HepG2 (cell line): ENCODE measurements at regions not wholly inside any gene's neighbourhood (a gene's known extent, or its start where the extent isn't known, plus 50 kb on each side); places are given as distances from the start of the nearest gene placed in this dataset.

ENCODE experiments used
- ATAC-seq: fragments of 200-7000 bp; cut with Tn5 transposase; 3 replicates; pipeline ENCODE4 v1.9.1; 2020; ENCODE audit warnings: mild to moderate bottlenecking, moderate library complexity
- BruUV-seq: library from RNA; stranded (reverse); fragments of 400-500 nt; replicated peaks from 2 replicates; lab custom pipeline; 2021; lab: Mats Ljungman, UMichigan
- CTCF ChIA-PET: fragments of 300-600 bp; formaldehyde crosslinking; extraction: SDS; loops from one replicate; lab custom pipeline; 2021; ENCODE audit warnings: low total read pairs, inconsistent platforms, low intra/inter-chr PET ratio; lab: Yijun Ruan, JAX
- POLR2A ChIA-PET: fragments of 350-600 bp; sonication (Branson Sonifier 250); formaldehyde crosslinking; loops from one replicate; lab custom pipeline; 2020; ENCODE audit warnings: antibody characterized with exemption, inconsistent platforms; lab: Yijun Ruan, JAX
- DNase-seq: peaks from one replicate; pipeline ENCODE4 v3.0.0-alpha.2; 2015; ENCODE audit warnings: low spot score
- FAIRE-seq: peaks from 3 replicates; lab custom pipeline; 2011; peaks lifted over from hg19 to GRCh38; lab: Jason Lieb, UNC
- H2AFZ ChIP-seq: one replicate; pipeline ENCODE4 v1.6.1; 2011; ENCODE audit warnings: low read length, inconsistent platforms
- H3K27ac ChIP-seq: fragments of 300-600 bp; 3 replicates; pipeline ENCODE4 v1.8.0; 2011; ENCODE audit warnings: mixed run types, mild to moderate bottlenecking, mixed read lengths, low read length, inconsistent platforms; ENCODE audit not compliant: insufficient read depth; ENCODE audit errors: extremely low read length
- H3K27me3 ChIP-seq, 2 experiments: fragments of 200-600 bp in 1 of 2; 2 replicates in 1 of 2; 3 replicates in 1 of 2; pipeline versions ENCODE4 v1.6.0 to v1.8.0; 2011; ENCODE audit warnings: low read length in 2 of 2, mild to moderate bottlenecking in 2 of 2, moderate library complexity in 2 of 2, inconsistent platforms in 1 of 2; ENCODE audit not compliant: insufficient read depth in 2 of 2, control insufficient read depth in 1 of 2
- H3K36me3 ChIP-seq, 2 experiments: fragments of 200-600 bp in 1 of 2; replicated peaks in 1 of 2; 2 replicates in 1 of 2; 3 replicates in 1 of 2; pipeline versions ENCODE4 v1.5.1 to v1.8.0; 2011; ENCODE audit warnings: low read length in 2 of 2, inconsistent platforms in 1 of 2; ENCODE audit not compliant: insufficient read depth in 2 of 2, control insufficient read depth in 1 of 2
- H3K4me1 ChIP-seq: 2 replicates; pipeline ENCODE4 v1.5.1; 2012; ENCODE audit warnings: low read length, inconsistent platforms; ENCODE audit not compliant: insufficient read depth
- H3K4me2 ChIP-seq: 2 replicates; pipeline ENCODE4 v1.6.0; 2011; ENCODE audit warnings: low read depth, low read length, inconsistent platforms
- H3K4me3 ChIP-seq, 3 experiments: fragments of 200-600 bp in 1 of 3; sonication (generic), shearing (Covaris generic) in 1 of 3; replicated peaks in 1 of 3; 2 replicates each; pipeline ENCODE4 v1.5.1; 2011 to 2016; ENCODE audit warnings: low read length in 3 of 3, inconsistent platforms in 2 of 3, low read depth in 2 of 3, mild to moderate bottlenecking in 2 of 3, control low read depth in 1 of 3, mixed read lengths in 1 of 3; ENCODE audit not compliant: insufficient read depth in 1 of 3
- H3K79me2 ChIP-seq: one replicate; pipeline ENCODE4 v1.6.1; 2011; ENCODE audit warnings: low read length, inconsistent platforms; ENCODE audit not compliant: insufficient read depth
- H3K9ac ChIP-seq: 2 replicates; pipeline ENCODE4 v1.6.0; 2011; ENCODE audit warnings: mild to moderate bottlenecking, low read depth, low read length, inconsistent platforms; ENCODE audit not compliant: insufficient read depth
- H3K9me3 ChIP-seq: 2 replicates; pipeline ENCODE4 v1.5.1; 2012; ENCODE audit warnings: mild to moderate bottlenecking, low read length
- H4K20me1 ChIP-seq: 2 replicates; pipeline ENCODE4 v1.6.0; 2011; ENCODE audit warnings: inconsistent platforms, mild to moderate bottlenecking, low read length, moderate library complexity; ENCODE audit not compliant: insufficient read depth
- MAFF ChIP-seq: IDR thresholded peaks from 2 replicates; pipeline ENCODE4 v1.6.1; 2011; ENCODE audit warnings: low read depth, low read length, improper control_type of control experiment
- MAFK ChIP-seq, 2 experiments: IDR thresholded peaks in 1 of 2; conservative IDR thresholded peaks in 1 of 2; 2 replicates each; pipeline ENCODE4 v1.6.1; 2011; ENCODE audit warnings: improper control_type of control experiment in 2 of 2, low read length in 2 of 2
- RNF2 ChIP-seq: fragments of 450-650 bp; conservative IDR thresholded peaks from 2 replicates; pipeline ENCODE4 v1.6.1; 2016; ENCODE audit warnings: low read depth
- ZBTB20 ChIP-seq: sonication (generic); formaldehyde crosslinking; IDR thresholded peaks from 2 replicates; pipeline ENCODE4 v1.8.1; 2023; ENCODE audit warnings: missing genetic modification reagents, low read depth, mild to moderate bottlenecking, borderline replicate concordance
- WGBS: methylation state at CpG from one replicate; pipeline ENCODE4 v1.1.6; 2017; ENCODE audit warnings: low lambda C conversion rate; 5-methylcytosine and 5-hydroxymethylcytosine counted together
- in situ Hi-C: cut with HindIII; loops from 2 replicates; pipeline ENCODE4 v1.10.0; 2017; ENCODE audit warnings: low pct_unique_long_range_greater_than_20kb; ENCODE audit not compliant: extremely low pct_ligation_motif_present
- intact Hi-C: fragments of 100-400 bp; cut with micrococcal nuclease; formaldehyde crosslinking; loops from one replicate; pipeline ENCODE4 v1.10.0; 2022; ENCODE audit not compliant: unreplicated experiment

DNA sequence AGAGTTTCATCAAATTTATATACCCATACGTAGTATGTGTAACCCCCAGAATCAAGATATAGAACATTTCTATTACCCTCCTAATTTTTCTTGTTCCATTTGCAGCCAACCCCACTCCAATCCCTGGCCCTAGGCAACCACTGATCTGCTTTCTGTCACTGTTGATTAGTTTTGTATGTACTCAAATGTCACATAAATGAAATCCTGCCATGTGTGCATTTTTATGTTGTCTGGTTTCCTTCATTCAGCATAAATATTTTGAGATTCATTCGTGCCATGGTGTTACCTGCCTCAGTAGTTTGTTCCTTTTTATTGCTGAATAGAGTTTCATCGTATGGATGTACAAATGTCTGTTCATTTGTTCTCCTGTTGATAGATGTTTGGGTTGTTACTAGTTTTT lies 126.3 kb downstream of the MID1IP1 start:
- H3K4me3 ChIP-seq, result no peak overlapping the region
- no peaks in the 10 kb centered on the region for H4K20me1 ChIP-seq
- H3K27ac ChIP-seq, result no peak overlapping the region
- peaks cover 15% of the 10 kb centered on the region for H3K4me1 ChIP-seq
- no peaks in the 10 kb centered on the region for H3K27me3 ChIP-seq
- H3K36me3 ChIP-seq, result no peaks in the 10 kb centered on the region
- POLR2A ChIA-PET, result no interaction called here
- 37% methylated on average over 3 of the region's 3 CpGs for WGBS
- no TSS peak for BruUV-seq
- in situ Hi-C loops (no loop called here), intact Hi-C loops (no loop called here)
- no peak overlapping the region for H3K4me2 ChIP-seq
- H3K79me2 ChIP-seq, result no peaks in the 10 kb centered on the region
- no peak overlapping the region for H3K9ac ChIP-seq
- CTCF ChIA-PET, result no interaction called here
- H2AFZ ChIP-seq, result no peak overlapping the region
- FAIRE-seq (no peak), DNase-seq (no peak), ATAC-seq (no peak)
- no peaks in the 10 kb centered on the region for H3K9me3 ChIP-seq
- TF ChIP-seq MAFF, result 0 out of 2 replicates have a peak, but pooled peaks have one; percentile 34
- no peak for TF ChIP-seq ZBTB20

DNA sequence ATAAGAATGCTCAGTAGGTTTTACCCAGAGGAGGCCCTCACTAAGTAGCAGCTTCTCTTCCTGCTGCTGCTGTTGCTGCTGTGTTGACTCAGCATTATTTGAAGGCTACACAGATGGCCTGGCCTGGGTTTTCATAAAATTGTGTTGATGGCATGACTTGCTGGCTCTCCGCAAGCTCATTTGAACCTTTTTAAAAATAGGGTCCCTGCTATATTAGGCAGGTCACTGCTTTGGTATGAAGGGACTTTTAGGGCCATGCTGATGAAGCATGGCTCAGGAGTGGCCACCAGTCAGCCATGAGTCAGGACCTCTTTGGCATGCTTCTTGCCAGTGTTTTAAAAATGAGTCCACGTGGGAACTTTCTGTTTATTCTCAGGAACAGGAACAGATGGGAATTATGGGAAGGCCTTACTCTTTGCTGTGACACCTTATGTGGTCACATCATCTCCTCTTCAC lies 128.7 kb downstream of the MID1IP1 start:
- H3K27me3 ChIP-seq, result no peaks in the 10 kb centered on the region
- no peak overlapping the region for H2AFZ ChIP-seq
- intact Hi-C loops (no loop called here), in situ Hi-C loops (no loop called here)
- no peak for TF ChIP-seq RNF2
- TF ChIP-seq MAFF, result peak; percentile 88
- TF ChIP-seq MAFK (conservative IDR thresholded peaks at IDR 0.05 in 1 of 2, IDR thresholded peaks at IDR 0.05 in 1 of 2; ENCODE audit: low read length in 2 of 2), result peak; percentile 88 to 92
- WGBS, result 50% methylated on average over 2 of the region's 2 CpGs
- no peaks in the 10 kb centered on the region for H3K79me2 ChIP-seq
- no peak for DNase-seq
- H4K20me1 ChIP-seq, result no peaks in the 10 kb centered on the region
- H3K9ac ChIP-seq, result no peak overlapping the region
- no peak for ATAC-seq
- H3K36me3 ChIP-seq, result no peaks in the 10 kb centered on the region
- no peak for FAIRE-seq
- no peak overlapping the region for H3K4me2 ChIP-seq
- BruUV-seq, result no TSS peak
- H3K4me3 ChIP-seq, result no peak overlapping the region
- ChIA-PET CTCF (no interaction called here), POLR2A (no interaction called here)
- no peak overlapping the region for H3K27ac ChIP-seq
- H3K9me3 ChIP-seq, result no peaks in the 10 kb centered on the region
- no peaks in the 10 kb centered on the region for H3K4me1 ChIP-seq
